Naive B cell (primary cell): ENCODE measurements at regions not wholly inside any gene's neighbourhood (a gene's known extent, or its start where the extent isn't known, plus 50 kb on each side); places are given as distances from the start of the nearest gene placed in this dataset.
A peak's percentile ranks its signal among the peaks of the same experiment; 100 is the strongest.

Source experiments
- ATAC-seq, 2 donors: fragments of 150-1000 bp; cut with Tn5 transposase; 2 replicates each; pipeline ENCODE4 v1.10.0; 2021; ENCODE audit warnings: low read depth in 2 of 2, mild to moderate bottlenecking in 2 of 2, moderate library complexity in 2 of 2
- DNase-seq: peaks from one replicate; pipeline ENCODE4 v3.0.0; 2022
- H3K27ac Mint-ChIP-seq, 6 donors: one replicate each; pipeline ENCODE4 v1.8.0; 2020 to 2022; ENCODE audit warnings: mild to moderate bottlenecking in 6 of 6, mixed read lengths in 6 of 6, moderate library complexity in 5 of 6, inconsistent platforms in 2 of 6
- H3K27me3 Mint-ChIP-seq, 3 donors: one replicate each; pipeline ENCODE4 v1.8.0; 2021 to 2022; ENCODE audit warnings: mixed read lengths in 3 of 3, mild to moderate bottlenecking in 1 of 3
- H3K36me3 Mint-ChIP-seq, 2 donors: one replicate each; pipeline ENCODE4 v1.8.0; 2020 to 2022; ENCODE audit warnings: mixed read lengths in 2 of 2, inconsistent platforms in 1 of 2, mild to moderate bottlenecking in 1 of 2
- H3K4me1 Mint-ChIP-seq, 3 donors: one replicate each; pipeline ENCODE4 v1.8.0; 2020 to 2022; ENCODE audit warnings: mixed read lengths in 3 of 3, inconsistent platforms in 1 of 3, mild to moderate bottlenecking in 1 of 3, moderate library complexity in 1 of 3
- H3K4me3 Mint-ChIP-seq, 8 donors: one replicate each; pipeline ENCODE4 v1.8.0; 2020 to 2022; ENCODE audit warnings: mild to moderate bottlenecking in 8 of 8, mixed read lengths in 8 of 8, moderate library complexity in 8 of 8, inconsistent platforms in 2 of 8
- H3K9me3 Mint-ChIP-seq, 7 donors: one replicate each; pipeline ENCODE4 v1.8.0; 2020 to 2022; ENCODE audit warnings: mixed read lengths in 7 of 7, mild to moderate bottlenecking in 5 of 7, inconsistent platforms in 2 of 7, moderate library complexity in 1 of 7

GRCh38 chr3:43958005-43958770 lies 267.4 kb downstream of the ABHD5 start:
- H3K4me1 Mint-ChIP-seq, result no peaks in the 10 kb centered on the region
- ATAC-seq (no peak), DNase-seq (no peak)
- no peaks in the 10 kb centered on the region for H3K36me3 Mint-ChIP-seq
- no peak overlapping the region for H3K4me3 Mint-ChIP-seq
- peaks cover 31 to 35% (median 33%) of the 10 kb centered on the region in 3 donors for H3K27me3 Mint-ChIP-seq
- H3K27ac Mint-ChIP-seq, result peak overlapping the region in 1 of 6 donors; percentile 24
- H3K9me3 Mint-ChIP-seq, result peaks cover 0 to 2% (median 0%) of the 10 kb centered on the region in 7 donors

GRCh38 chr3:43958973-43959372 lies 268.2 kb downstream of the ABHD5 start:
- H3K4me1 Mint-ChIP-seq, result no peaks in the 10 kb centered on the region
- H3K9me3 Mint-ChIP-seq, result peaks cover 0 to 2% (median 0%) of the 10 kb centered on the region in 7 donors
- H3K36me3 Mint-ChIP-seq, result no peaks in the 10 kb centered on the region
- H3K27ac Mint-ChIP-seq, result no peak overlapping the region
- DNase-seq (no peak), ATAC-seq (no peak)
- no peak overlapping the region for H3K4me3 Mint-ChIP-seq
- H3K27me3 Mint-ChIP-seq, result peaks cover 30 to 35% (median 33%) of the 10 kb centered on the region in 3 donors

- DNase-seq (no peak), ATAC-seq (no peak)
- Mint-ChIP-seq H3K9me3 (peaks cover 0 to 2% (median 0%) of the 10 kb centered on the region in 7 donors), H3K36me3 (no peaks in the 10 kb centered on the region), H3K4me3 (no peak overlapping the region), H3K4me1 (no peaks in the 10 kb centered on the region), H3K27ac (no peak overlapping the region), H3K27me3 (peaks cover 30 to 40% (median 34%) of the 10 kb centered on the region in 3 donors)
Observed at GRCh38 chr3:43959498-43960447, 269.0 kb downstream of the ABHD5 start.

DNA sequence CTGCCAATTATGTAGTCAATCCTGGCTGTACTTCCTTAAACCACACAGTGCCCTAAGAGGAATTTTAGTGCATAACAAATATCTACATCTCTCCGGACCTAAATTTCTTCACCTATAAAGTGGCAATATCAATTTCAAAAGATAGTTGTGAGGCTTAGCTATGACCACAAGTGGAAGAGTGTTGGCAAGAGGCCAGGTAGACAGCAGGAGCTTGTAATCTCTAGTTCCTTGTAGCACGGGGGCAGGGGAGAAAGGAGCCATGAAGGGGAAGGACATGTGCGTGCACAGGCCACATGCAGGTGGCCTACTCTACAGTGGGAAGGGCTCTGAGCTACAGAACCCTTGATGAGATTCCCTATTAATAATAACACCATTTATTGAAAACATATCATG lies 269.7 kb downstream of the ABHD5 start:
- no peaks in the 10 kb centered on the region for H3K36me3 Mint-ChIP-seq
- peak overlapping the region in 1 of 6 donors; percentile 40 for H3K27ac Mint-ChIP-seq
- no peak overlapping the region for H3K4me3 Mint-ChIP-seq
- ATAC-seq, result no peak
- no peaks in the 10 kb centered on the region for H3K4me1 Mint-ChIP-seq
- peaks cover 0 to 2% (median 0%) of the 10 kb centered on the region in 7 donors for H3K9me3 Mint-ChIP-seq
- no peak for DNase-seq
- H3K27me3 Mint-ChIP-seq, result peaks cover 28 to 40% (median 33%) of the 10 kb centered on the region in 3 donors

DNA sequence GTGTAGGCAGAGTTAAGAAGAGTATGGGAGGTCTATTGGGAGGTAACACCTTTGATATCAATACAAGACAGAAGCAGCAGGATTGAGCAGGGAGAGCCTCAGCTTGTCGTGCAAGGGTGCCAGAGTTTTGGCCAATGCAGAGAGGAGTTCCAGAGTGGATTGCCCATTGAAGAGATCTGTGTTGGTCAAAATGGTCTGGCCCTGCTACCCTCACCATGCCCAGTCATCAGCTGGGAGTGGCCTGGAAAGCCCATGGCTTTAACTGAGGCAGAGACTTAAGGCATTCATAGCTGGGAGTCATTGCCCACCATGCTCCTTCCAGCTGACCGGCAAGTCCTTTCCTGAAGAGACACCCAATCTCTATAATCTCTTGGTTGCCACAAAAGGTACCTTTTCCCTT lies 271.3 kb downstream of the ABHD5 start:
- no peaks in the 10 kb centered on the region for H3K36me3 Mint-ChIP-seq
- ATAC-seq (no peak), DNase-seq (no peak)
- H3K27ac Mint-ChIP-seq, result no peak overlapping the region
- no peaks in the 10 kb centered on the region for H3K4me1 Mint-ChIP-seq
- no peak overlapping the region for H3K4me3 Mint-ChIP-seq
- H3K27me3 Mint-ChIP-seq, result peaks cover 26 to 29% (median 28%) of the 10 kb centered on the region in 3 donors
- no peaks in the 10 kb centered on the region for H3K9me3 Mint-ChIP-seq

GRCh38 chr3:43963208-43963607 lies 272.5 kb downstream of the ABHD5 start:
- Mint-ChIP-seq H3K27ac (no peak overlapping the region), H3K27me3 (peaks cover 30 to 37% (median 33%) of the 10 kb centered on the region in 3 donors), H3K4me1 (no peaks in the 10 kb centered on the region), H3K36me3 (no peaks in the 10 kb centered on the region), H3K4me3 (no peak overlapping the region), H3K9me3 (no peaks in the 10 kb centered on the region)
- no peak for ATAC-seq
- DNase-seq, result no peak

GRCh38 chr3:43964640-43965039 lies 273.9 kb downstream of the ABHD5 start:
- Mint-ChIP-seq H3K4me1 (no peaks in the 10 kb centered on the region), H3K36me3 (no peaks in the 10 kb centered on the region), H3K27me3 (peaks cover 32 to 46% (median 33%) of the 10 kb centered on the region in 3 donors), H3K9me3 (no peaks in the 10 kb centered on the region), H3K4me3 (no peak overlapping the region), H3K27ac (no peak overlapping the region)
- ATAC-seq (no peak), DNase-seq (no peak)

- Mint-ChIP-seq H3K36me3 (no peaks in the 10 kb centered on the region), H3K9me3 (no peaks in the 10 kb centered on the region), H3K4me1 (no peaks in the 10 kb centered on the region), H3K27me3 (peaks cover 29 to 50% (median 36%) of the 10 kb centered on the region in 3 donors), H3K4me3 (no peak overlapping the region), H3K27ac (no peak overlapping the region)
- no peak for ATAC-seq
- no peak for DNase-seq
Observed at GRCh38 chr3:43965656-43966055, 274.9 kb downstream of the ABHD5 start.

DNA sequence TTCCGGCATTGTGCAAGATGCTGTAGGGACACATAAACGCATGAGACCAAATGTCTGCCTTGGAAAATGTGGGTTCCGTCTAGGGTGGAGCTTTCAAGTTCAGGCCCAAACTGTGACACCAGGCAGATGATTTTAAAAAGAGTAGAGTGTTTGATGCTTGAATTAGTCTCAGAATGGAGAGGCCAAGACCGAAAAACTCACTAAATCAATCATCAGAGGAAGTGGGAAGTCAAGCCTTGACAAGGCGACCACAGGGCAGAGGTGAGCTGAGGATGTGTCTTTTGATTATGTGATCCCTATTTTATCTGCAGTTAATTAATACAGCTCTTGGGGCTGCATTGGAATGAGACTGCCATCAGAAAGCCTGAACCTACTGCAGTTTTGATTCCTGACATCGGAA lies 275.4 kb downstream of the ABHD5 start:
- Mint-ChIP-seq H3K27ac (no peak overlapping the region), H3K4me1 (no peaks in the 10 kb centered on the region), H3K9me3 (no peaks in the 10 kb centered on the region), H3K4me3 (no peak overlapping the region), H3K36me3 (no peaks in the 10 kb centered on the region), H3K27me3 (peaks cover 29 to 50% (median 36%) of the 10 kb centered on the region in 3 donors)
- DNase-seq (no peak), ATAC-seq (no peak)

DNA sequence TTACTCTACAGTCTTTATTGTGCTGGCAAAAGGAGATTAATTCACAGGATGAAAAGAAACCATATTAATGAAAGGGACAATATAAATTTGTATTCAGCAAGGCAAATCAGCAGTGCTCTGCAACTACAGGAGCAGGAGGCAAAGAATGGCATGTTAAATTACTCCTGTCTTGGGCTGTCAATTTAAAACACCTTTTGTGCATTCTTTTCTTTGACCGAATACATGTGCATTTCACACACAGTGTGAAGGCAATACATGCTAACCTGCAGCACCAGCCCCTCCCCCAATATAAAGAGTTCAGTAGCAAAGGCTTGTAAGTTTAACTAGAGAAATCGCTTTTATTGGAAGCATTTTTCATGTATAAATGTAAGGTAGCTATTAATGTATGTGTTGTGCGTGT lies 275.2 kb upstream of the TOPAZ1 start:
- no peak for ATAC-seq
- Mint-ChIP-seq H3K4me3 (no peak overlapping the region), H3K36me3 (no peaks in the 10 kb centered on the region), H3K27me3 (peaks cover 26 to 46% (median 36%) of the 10 kb centered on the region in 3 donors), H3K9me3 (no peaks in the 10 kb centered on the region), H3K27ac (no peak overlapping the region), H3K4me1 (no peaks in the 10 kb centered on the region)
- no peak for DNase-seq

DNA sequence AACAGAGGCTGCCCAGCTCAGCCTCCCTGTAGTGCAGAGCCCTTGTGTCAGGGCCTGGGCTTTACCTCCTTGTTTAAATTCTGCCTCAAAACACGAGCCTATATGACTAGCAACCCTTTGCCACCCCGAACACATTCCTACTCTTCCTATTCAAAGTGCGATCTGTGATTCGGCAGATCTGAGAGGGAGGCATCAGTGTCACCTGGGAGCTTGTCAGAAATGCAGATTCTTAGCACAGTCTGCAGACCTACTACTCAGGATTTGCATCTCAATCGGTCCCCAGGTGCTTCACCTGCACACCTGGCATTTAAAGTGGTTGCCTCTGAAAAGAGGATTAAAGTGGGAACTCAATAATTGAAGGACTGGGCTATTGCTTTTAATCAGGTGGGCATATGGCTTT lies 273.2 kb upstream of the TOPAZ1 start:
- Mint-ChIP-seq H3K27me3 (peaks cover 20 to 42% (median 34%) of the 10 kb centered on the region in 3 donors), H3K4me1 (no peaks in the 10 kb centered on the region), H3K9me3 (no peaks in the 10 kb centered on the region), H3K4me3 (no peak overlapping the region), H3K27ac (no peak overlapping the region), H3K36me3 (no peaks in the 10 kb centered on the region)
- no peak for ATAC-seq
- no peak for DNase-seq

- H3K4me3 Mint-ChIP-seq, result no peak overlapping the region
Observed at GRCh38 chr3:43969944-43970343, 271.7 kb upstream of the TOPAZ1 start.

GRCh38 chr3:43970351-43970750 lies 271.3 kb upstream of the TOPAZ1 start:
- Mint-ChIP-seq H3K9me3 (peaks cover 0 to 3% (median 0%) of the 10 kb centered on the region in 7 donors), H3K4me1 (no peaks in the 10 kb centered on the region), H3K36me3 (no peaks in the 10 kb centered on the region), H3K4me3 (no peak overlapping the region), H3K27ac (no peak overlapping the region), H3K27me3 (peaks cover 16 to 40% (median 18%) of the 10 kb centered on the region in 3 donors)
- DNase-seq, result no peak
- ATAC-seq, result no peak

More at GRCh38 chr3:43969944-43970343, 271.7 kb upstream of the TOPAZ1 start:
- H3K9me3 Mint-ChIP-seq, result peaks cover 0 to under 1% (median 0%) of the 10 kb centered on the region in 7 donors
- peaks cover 20 to 44% (median 20%) of the 10 kb centered on the region in 3 donors for H3K27me3 Mint-ChIP-seq
- DNase-seq (no peak), ATAC-seq (no peak)
- no peaks in the 10 kb centered on the region for H3K36me3 Mint-ChIP-seq
- H3K27ac Mint-ChIP-seq, result no peak overlapping the region
- H3K4me1 Mint-ChIP-seq, result no peaks in the 10 kb centered on the region
